Prostate gland (tissue), 2 donors: ENCODE measurements at regions not wholly inside any gene's neighbourhood (a gene's known extent, or its start where the extent isn't known, plus 50 kb on each side); places are given as distances from the start of the nearest gene placed in this dataset.

Experiments used
- POLR2A ChIP-seq: fragments of 450-650 bp; IDR thresholded peaks from one replicate; pipeline ENCODE4 v1.6.1; 2016; ENCODE audit warnings: antibody characterized with exemption, mild to moderate bottlenecking
- POLR2AphosphoS5 ChIP-seq: sonication (generic); formaldehyde crosslinking; IDR thresholded peaks from one replicate; pipeline ENCODE4 v1.6.1; 2017; ENCODE audit warnings: antibody characterized with exemption
- TF ChIP-seq, protein P1 (sequence below), 4 experiments: fragments of 200-600 bp in 2 of 4; fragments of 450-650 bp in 2 of 4; sonication (generic) in 2 of 4; IDR thresholded peaks; 1 replicate in 3 of 4; 2 replicates in 1 of 4; pipeline ENCODE4 v1.5.1; 2016 to 2019; ENCODE audit warnings: antibody characterized with exemption in 4 of 4, mild to moderate bottlenecking in 2 of 4, moderate library complexity in 2 of 4

GRCh38 chr3:177862962-177863491, 665.7 kb upstream of the TBL1XR1 start:
- TF ChIP-seq, protein P1, sequence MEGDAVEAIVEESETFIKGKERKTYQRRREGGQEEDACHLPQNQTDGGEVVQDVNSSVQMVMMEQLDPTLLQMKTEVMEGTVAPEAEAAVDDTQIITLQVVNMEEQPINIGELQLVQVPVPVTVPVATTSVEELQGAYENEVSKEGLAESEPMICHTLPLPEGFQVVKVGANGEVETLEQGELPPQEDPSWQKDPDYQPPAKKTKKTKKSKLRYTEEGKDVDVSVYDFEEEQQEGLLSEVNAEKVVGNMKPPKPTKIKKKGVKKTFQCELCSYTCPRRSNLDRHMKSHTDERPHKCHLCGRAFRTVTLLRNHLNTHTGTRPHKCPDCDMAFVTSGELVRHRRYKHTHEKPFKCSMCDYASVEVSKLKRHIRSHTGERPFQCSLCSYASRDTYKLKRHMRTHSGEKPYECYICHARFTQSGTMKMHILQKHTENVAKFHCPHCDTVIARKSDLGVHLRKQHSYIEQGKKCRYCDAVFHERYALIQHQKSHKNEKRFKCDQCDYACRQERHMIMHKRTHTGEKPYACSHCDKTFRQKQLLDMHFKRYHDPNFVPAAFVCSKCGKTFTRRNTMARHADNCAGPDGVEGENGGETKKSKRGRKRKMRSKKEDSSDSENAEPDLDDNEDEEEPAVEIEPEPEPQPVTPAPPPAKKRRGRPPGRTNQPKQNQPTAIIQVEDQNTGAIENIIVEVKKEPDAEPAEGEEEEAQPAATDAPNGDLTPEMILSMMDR (IDR thresholded peaks at IDR 0.05), result no peak
- no peak for TF ChIP-seq POLR2AphosphoS5
- TF ChIP-seq POLR2A, result no peak
